ENCODE measurements at regions not wholly inside any gene's neighbourhood (a gene's known extent, or its start where the extent isn't known, plus 50 kb on each side); places are given as distances from the start of the nearest gene placed in this dataset.
"Not testable (repeated sequence)": the region's sequence is repeated elsewhere in the genome, so short reads cannot be mapped to it uniquely, and the experiment has no call there.

DNA sequence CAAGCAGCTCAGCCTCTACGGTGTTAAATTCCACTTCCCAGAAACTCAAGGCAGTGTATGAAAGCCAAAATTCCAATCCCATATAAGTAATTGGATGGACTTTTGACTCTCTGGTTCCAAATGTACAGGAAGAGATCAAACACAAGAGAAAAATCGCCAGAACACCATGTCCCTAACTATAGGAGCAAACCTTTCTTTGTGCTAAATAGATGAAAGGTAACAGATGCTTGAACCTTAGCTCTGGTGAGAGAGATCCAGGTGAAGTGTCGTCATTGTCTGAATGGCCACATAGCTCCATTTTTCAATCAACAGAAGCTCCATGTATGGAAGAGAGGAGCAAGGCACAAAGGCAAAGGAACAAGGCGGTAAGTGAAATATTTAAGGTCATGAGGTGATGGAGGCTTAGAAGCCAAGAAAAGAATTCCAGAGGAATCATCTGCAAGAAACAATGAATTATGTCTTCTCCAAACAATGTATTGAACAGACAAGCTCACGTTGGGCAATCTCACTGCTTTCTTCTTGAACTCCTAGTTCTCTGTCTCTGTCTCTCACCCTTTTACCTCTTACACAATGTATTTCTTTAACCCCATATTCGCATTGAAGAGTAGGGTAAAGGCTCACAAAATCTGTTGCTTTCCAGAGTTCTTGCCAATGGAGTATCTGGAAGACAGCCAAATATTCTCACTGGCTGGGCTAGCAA, 585.1 kb downstream of the GATA3 start:
- no peak for DNase-seq

DNA sequence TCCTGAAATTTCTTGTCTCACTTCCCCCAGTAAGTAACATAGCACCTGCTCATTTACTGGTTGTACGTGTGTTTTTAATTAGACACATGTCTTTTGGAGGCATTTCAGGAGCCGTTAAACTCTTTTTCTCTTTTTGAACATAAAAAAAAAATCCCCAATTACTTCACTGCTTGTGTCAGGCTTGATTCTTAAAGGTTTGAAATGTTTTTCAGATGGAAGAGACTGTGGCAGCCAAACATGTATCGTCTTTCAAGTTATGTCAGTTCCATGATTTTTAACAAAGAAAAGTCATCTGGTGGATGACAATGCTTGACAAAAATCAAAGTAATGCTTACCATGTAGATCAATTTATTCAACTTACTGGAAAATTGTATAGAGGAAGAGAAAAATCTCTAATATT, 585.8 kb downstream of the GATA3 start:
- no peak for DNase-seq

DNA sequence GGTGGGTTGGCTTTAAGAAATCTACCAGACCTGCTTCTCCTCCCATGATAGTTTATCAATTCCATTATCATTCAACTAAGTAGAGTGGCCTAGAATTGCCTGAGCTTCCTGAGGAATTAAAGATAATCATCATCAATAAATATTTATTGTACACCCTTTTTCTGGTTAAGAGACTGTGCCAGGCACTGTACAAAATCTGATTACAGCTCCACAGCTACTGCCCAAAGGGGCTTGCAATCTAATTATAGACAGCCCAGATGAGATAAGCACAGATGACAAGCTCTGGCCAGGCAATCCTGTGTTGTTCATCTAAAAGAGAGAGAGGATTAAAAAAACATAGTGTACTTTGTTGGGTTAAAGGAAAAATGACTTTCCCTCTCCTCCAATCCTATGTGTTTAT, 586.4 kb downstream of the GATA3 start:
- no peak for DNase-seq

DNA sequence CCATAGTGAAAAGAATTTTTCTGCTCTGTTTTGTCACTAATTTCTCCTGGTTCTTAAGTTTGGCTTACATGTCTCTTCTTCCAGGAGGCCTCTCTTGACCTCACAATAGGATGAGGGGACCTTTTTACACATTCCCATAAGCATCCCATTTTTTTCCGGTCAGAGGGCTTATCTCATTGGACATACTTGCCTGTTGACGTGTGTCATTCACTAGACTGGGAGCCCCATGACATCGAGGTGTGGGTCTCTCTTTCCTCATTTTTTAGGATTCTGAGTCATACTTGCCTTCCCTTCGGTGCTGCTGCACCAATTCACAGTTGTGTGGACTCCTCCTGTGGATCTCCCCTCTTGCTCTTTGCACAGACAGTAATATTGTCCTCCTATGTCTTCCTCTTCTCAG, 601.8 kb downstream of the GATA3 start:
- no peak for DNase-seq

DNA sequence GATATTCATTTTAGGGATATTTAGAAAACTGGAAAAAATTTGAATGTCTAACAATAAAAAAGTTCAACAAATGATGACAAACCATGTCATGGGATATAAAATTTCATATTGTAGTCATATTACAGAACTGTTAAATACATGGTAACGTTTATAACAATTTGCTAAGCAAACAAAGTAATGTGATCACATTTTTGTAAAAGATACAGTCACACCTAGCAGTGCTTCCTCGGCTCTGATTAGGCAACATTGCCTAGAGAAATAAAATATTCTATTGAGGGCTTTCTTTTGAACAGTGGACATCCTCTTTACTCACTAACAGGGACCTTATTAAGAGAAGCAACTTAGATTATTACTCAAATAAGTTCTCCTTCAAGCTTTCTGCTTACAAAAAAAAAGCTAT, 605.5 kb downstream of the GATA3 start:
- no peak for DNase-seq

DNA sequence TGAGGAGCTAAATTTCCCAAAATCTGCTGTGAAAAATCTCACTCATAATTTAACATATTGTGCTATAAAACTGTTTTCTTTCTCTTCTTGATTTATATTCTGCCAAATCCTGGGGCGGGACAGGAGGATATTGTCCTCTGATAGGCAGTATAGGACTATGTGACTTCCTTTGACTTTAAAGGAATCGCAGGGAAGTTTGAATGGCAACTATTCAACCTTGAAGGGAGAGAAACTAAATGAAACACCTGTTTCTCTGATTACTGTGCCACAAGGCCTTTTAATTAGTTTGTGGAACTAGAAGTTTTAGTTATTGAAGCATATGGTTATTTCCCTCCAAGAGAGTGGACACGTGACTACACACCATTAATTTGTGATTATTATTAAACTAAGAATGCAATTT, 607.4 kb downstream of the GATA3 start:
- no peak for DNase-seq

DNA sequence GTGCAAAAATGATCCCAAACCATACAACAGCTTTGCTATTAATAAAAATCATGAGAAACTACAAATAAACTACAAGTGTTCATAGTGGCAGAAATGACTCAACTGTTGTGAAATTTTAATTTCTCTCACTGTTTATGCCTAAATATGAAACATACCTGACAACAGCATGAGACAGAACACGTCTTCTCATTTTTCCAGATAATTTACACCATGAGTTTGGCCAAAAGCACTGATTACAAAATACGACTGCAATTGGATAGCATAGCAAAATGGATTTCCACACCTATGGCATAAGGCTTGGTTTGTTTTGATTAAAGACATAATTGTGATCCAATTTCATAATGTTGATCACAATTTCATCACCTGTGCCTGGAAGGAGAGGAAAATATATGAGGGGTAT, 608.6 kb downstream of the GATA3 start:
- no peak for DNase-seq

DNA sequence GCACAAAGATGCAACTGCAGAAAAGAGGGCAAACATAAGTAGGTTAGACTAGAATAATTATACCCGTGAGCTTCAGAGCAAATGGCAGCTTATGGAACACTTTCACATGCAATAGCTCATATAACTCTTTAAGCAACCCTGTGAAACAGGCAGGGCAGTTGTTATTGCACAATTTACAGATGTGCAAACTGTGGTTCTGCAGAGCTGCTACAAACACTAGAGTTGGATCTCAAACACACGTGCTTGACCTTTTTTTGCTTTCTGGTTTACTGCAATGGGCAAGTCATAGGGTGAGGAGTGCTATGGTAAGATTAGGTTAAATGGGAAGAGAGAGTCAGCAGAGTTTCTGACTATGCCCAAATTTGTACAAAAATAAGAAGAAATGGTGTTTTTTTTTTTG, 610.8 kb downstream of the GATA3 start:
- no peak for DNase-seq

DNA sequence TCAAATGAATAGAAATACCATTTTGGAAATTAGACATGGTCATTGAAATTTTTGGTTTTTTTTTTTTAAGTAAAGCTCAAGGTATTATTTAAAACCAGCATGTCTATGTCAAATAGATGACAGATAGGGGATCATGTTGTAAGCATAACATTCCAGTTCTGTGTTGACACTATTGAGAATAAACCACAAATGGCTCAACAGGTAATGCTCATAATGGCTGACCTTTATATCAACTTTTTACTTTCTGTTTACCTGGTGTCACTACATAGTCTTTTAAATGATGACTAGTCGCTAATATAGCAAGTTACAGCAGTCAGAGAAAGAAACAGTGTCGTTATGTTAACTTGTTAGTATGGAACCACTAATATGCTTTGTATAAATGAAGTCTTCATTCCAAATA, 616.0 kb downstream of the GATA3 start:
- DNase-seq, result no peak

DNA sequence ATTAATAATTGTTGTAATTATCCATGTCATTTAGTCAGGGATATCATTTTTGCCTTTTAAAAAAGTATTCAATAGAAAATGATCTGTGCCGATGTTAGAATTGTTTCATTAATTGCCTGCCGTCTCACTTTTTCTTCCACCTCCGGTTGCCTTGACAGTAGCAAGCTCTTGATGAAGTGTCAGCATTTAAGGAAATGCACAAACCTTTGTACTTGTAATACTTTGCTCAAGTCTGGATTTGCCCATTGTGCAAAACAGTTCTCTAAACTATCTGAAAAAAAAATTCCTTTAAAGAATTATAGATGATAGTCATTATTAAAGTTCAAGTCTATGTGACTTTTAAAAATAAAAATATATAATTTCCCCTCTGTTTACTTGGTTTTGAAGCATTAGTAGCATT, 619.7 kb downstream of the GATA3 start:
- DNase-seq, result no peak

DNA sequence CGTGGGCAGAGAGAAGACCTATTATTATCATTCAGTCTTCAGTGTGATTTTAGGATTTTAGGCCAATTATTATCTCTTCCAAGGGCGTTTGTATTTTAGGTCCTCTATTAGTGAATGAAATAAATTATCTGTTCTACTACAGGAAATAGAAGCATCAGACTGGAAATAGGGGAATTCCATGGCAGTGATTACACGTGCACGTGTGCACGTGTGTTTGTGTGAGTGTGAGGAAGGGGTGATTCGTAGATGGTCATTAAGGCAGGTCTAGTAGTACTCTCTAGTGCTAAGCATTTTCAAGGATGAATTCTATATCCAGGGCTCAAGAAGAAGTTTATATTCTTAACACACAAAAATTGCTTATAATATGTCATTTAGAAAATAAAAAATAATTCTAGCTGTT, 623.2 kb downstream of the GATA3 start:
- no peak for DNase-seq

DNA sequence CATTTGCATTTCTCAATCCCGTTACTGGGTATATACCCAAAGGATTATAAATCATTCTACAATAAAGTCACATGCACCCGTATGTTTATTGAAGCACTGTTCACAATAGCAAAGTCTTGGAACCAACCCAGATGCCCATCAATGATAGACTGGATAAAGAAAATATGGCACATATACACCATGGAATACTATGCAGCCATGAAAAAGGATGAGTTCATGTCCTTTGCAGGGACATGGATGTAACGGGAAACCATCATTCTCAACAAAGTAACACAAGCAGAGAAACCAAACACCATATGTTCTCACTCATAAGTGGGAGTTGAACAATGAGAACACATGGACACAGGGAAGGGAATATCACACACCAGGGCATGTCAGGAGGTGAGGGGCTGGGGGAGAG, 630.4 kb downstream of the GATA3 start:
- DNase-seq, result not testable (repeated sequence)

DNA sequence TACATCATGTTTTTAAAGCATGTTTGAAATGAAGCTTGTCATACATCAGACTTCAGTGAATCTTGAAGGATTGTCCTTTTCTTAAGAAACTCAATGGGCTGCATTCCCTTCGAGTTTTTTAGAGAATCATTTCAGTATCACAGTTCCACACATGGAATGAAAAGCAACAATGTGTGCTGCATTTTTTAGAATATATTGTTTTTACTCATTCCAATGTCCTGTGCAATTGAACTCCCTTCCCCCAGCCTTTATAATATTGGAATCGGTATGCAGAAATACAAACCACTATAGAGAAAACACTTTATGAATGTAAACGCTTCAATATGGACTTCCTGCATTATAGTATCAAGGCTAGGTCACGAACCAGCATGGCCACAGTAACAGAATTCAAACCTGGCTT, 634.4 kb downstream of the GATA3 start:
- no peak for DNase-seq

DNA sequence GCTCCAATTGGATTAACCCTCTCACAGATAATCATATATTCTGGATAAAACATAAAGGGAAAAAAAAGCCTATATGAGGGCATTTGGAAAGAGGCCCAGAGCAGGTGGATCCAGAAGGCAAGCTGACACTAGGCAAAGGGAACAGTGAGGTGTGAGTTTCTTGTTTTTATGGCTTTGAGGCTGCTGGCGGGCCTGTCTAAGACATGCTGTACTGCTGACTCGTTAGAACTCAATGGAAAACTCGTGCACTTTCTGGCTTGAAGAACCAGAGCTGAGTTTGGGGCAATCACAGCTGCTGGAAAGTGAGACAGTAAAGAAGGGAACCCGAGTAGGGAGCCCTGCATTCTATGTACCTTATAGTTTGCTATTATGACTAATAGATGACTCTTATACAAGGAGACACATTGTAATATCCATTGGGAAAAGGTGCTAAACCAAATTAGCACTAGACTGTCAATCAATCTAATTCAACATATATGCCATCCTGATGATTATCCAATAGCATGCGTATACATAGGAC, 637.1 kb downstream of the GATA3 start:
- DNase-seq, result no peak

DNA sequence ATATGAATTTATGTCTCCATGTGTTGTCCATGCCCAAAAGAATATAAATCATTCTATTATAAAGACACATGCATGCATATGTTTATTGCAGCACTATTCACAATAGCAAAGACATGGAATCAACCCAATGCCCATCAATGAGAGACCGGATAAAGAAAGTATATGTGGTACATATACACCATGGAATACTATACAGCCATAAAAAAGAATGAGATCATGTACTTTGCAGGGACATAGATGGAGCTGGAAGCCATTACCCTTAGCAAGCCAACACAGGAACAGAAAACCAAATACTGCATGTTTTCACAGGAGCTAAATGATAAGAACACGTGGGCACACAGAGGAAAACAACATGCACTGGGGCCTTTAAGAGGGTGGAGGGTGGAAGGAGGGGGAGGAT, 639.1 kb downstream of the GATA3 start:
- not testable (repeated sequence) for DNase-seq

DNA sequence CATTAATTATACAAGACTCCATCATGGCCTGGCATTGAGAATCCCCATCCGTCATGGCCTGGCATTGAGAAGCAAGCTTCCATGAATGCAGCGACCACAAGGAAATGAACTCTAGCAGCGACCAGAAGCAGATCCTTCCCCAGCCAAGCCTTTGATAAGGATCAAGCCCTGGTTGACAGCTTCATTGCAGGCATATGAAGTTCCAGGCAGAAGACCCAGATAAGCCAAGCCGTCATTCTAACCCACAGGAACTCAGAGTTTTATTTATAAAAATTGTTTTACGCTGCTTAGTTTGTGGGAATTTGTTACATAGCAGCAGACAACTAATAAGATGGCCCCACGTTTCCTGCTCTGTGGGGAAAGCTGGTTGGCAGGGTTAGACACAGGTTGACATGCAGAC, 642.3 kb downstream of the GATA3 start:
- no peak for DNase-seq

DNA sequence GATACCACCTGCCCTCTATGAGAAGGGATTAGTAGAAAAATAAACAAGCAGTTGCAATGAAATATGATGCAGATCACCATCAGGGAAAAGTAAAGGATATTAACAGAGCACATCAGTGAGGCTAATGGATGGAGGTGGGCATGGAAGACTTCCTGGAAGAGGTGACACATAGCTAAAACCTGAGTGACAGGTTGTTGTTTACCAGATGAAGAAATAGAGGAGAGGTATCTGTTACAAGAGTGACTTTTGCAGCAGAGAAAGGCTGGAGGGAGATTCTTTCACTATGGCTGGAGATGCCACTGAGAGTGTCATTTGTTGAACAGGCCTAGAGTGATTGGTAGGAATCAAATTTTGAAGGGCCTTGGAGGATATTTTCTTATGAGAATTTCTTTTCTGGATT, 646.2 kb downstream of the GATA3 start:
- no peak for DNase-seq

DNA sequence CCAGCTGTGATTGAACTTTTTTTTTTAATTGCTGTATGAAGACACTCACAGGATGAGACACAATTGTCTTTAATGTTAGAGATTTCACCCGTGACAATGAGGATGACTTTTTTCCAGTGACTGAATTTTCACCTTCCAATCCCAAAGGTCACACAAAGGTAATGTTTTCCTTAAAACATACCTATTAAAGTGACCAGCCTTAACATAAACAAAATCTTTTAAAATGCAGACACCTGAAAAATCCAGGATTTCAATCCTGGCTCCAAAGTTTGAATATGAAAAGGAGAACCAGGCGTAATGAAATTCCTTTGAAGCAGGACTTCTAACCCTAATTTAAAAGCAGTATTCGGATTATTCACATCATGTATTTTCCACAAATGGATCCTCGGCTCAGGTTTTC, 647.7 kb downstream of the GATA3 start:
- DNase-seq, result no peak

DNA sequence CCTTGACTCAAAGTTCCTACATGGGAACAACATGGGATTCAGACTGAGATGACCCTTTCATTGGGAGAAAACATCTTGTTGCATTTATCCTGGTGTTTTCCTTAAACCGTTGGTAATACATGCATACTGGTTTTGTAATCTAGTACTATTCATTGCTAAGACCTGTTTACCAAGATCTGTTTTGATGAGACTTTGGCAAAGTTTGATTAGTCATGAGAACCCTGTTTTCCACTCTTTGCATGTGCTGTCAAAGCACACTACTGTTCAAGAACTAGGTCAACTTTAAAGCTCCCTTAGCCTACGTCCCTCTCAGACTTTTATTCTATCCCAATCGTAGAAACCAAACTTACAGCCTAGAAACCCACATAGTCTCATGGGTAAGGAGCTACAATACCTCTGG, 650.9 kb downstream of the GATA3 start:
- DNase-seq, result no peak

DNA sequence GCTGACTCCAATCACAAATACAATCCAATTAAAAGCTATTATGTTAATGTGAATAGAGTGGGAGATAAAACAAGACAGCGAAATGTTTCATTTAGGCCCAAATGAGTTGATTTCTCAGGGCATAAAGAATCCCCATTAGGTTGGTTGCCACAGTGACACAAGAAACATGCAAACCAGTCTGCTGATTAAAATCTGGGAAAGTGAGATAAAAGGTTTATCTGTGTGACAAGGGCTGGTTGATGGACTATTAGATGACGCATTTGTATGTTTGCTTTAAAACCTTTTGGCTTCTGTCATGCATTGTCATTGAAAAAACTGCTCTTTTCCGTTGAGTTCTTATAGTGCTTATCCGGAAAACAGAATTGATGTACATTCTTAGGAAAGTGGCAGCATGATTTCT, 658.2 kb downstream of the GATA3 start:
- DNase-seq, result no peak

DNA sequence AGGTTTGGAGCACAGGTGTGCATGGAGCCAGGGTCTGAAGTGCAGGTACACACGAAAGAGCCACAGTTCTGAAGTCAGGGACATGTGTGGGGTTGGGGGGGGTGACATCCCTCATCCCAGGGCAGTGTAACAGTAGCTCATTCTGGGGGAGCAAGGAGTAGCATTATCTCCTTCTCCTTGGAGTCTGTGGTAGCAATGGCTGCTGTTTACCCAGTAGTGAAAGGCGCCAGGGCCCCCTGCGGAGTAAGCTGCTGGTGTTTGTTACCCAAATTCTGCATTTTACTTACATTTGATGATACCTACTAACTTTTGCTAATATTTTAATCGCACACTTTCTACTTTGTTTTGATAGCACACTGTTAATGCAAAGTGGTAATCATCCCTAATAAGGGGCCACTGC, 665.5 kb downstream of the GATA3 start:
- DNase-seq, result no peak

DNA sequence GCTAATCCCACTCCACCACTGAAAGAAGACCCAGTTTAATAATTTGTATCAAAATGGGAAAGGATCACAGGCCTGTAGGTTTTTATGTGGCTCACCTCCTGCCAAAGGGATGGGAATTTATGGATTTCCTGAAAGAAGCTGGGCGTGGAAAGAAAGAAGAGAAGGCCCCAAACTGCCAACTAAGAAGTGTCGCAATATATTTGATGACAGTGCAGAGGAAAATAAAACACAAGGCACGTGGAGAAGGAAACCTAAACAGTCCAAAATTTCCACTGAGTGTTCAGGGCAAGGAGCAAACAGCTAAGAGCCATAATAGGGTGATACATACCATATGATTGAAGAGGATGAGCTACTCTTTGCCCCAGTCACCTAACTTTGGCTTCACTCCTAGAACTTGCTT, 667.2 kb downstream of the GATA3 start:
- DNase-seq, result no peak

DNA sequence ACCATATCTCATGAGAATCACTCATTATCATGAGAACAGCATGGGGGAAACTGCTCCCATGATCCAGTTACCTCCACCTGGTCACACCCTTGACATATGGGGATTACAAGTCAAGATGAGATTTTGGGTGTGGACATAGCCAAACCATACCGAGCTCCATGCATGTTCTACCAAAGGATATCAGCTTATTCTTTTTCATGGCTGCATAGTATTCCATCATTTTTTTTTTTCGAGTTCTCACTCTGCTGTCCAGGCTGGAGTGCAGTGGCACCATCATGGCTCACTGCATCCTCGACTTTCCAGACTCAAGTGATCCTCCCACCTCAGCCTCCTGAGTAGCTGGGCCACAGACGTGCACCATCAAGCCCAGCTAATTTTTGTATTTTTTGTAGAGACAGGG, 668.3 kb downstream of the GATA3 start:
- no peak for DNase-seq

DNA sequence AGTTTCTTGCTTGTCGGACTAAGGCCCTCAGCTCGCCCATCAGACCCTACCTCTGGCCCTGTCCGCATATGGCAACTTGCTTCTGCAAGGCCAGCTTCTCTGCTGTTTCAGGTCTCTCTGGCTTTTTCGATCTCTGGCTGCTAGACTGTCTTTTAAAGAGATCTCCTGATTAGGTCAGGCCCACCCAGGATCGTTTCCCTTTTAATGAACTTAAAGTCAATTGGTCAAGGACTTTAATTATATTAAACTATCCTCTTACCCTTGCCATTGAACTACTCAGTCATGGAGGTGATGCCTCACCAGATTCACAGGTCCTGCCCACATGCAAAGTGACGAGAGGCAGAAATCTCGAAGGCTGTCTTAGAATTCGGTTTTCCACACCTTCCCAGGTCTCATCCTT, 670.9 kb downstream of the GATA3 start:
- DNase-seq, result no peak

DNA sequence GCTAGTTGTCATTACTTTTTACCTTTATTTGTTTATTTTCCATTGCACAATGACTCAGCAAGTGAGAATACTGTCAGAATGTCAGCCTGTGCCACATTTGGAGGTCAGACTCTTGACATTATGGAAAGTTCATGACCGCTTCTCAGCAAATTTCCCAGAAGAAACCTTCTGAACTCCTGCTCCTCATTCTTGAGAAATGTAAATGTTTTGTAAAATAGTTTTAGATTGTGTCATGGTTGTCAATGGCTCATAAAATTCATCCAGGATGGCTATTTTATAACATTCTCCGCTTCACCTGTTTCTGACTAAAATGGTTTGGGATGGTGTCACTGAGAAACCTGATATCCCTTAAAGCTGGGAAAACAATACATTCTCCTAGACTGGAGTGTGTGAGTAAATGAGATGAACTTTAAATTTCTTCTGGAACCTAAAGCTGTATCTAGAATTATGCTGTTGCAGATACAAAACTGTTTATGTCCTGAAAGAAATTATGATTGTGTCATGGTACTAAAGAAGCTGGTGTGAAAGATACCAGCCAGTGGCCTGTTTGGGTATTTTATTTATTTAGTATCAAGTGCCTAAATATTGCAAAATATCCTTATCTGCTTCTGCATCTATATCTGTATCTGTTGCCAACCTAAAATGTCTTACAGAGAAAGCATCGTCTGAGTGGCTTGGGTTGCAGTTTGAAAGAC, 671.7 kb downstream of the GATA3 start:
- no peak for DNase-seq

All from CD4-positive, alpha-beta T cell treated with Interleukin-12 subunit alpha and Interleukin-12 subunit beta, for 1 hour (primary cell).